ENCODE measurements at regions not wholly inside any gene's neighbourhood (a gene's known extent, or its start where the extent isn't known, plus 50 kb on each side); places are given as distances from the start of the nearest gene placed in this dataset.

- DNase-seq: no peak
Observed at GRCh38 chr11:101401245-101401644, 182.6 kb downstream of the TRPC6 start.

GRCh38 chr11:101397979-101398378 is 185.8 kb downstream of the TRPC6 start:
- no peak for DNase-seq

GRCh38 chr11:101390539-101390938 is 193.3 kb downstream of the TRPC6 start:
- no peak for DNase-seq

- no peak for DNase-seq
Observed at GRCh38 chr11:101369835-101370234, 214.0 kb downstream of the TRPC6 start.

- no peak for DNase-seq
Observed at GRCh38 chr11:101363706-101364275, 220.0 kb downstream of the TRPC6 start.

- DNase-seq: no peak
Observed at GRCh38 chr11:101362643-101363042, 221.2 kb downstream of the TRPC6 start.

GRCh38 chr11:101357771-101358170 is 226.0 kb downstream of the TRPC6 start:
- DNase-seq: no peak

GRCh38 chr11:101354801-101355200 is 225.2 kb upstream of the PGR start:
- DNase-seq: no peak

GRCh38 chr11:101348786-101349185 is 219.2 kb upstream of the PGR start:
- DNase-seq: no peak

GRCh38 chr11:101346591-101346990 is 217.0 kb upstream of the PGR start:
- DNase-seq: no peak

GRCh38 chr11:101345891-101346290 is 216.3 kb upstream of the PGR start:
- no peak for DNase-seq

GRCh38 chr11:101342307-101342706 is 212.7 kb upstream of the PGR start:
- DNase-seq: no peak

- peak; percentile 15 for DNase-seq
Observed at GRCh38 chr11:101341578-101341977, 212.0 kb upstream of the PGR start.

GRCh38 chr11:101336858-101337257 is 207.2 kb upstream of the PGR start:
- DNase-seq: no peak

- no peak for DNase-seq
Observed at GRCh38 chr11:101336155-101336554, 206.5 kb upstream of the PGR start.

GRCh38 chr11:101334581-101334980 is 205.0 kb upstream of the PGR start:
- DNase-seq: no peak

GRCh38 chr11:101331411-101331810 is 201.8 kb upstream of the PGR start:
- no peak for DNase-seq

GRCh38 chr11:101327908-101328307 is 198.3 kb upstream of the PGR start:
- DNase-seq: no peak

GRCh38 chr11:101326141-101326540 is 196.5 kb upstream of the PGR start:
- no peak for DNase-seq

GRCh38 chr11:101323997-101324396 is 194.4 kb upstream of the PGR start:
- DNase-seq: no peak

- no peak for DNase-seq
Observed at GRCh38 chr11:101321222-101321621, 191.6 kb upstream of the PGR start.

GRCh38 chr11:101306721-101307120 is 177.1 kb upstream of the PGR start:
- no peak for DNase-seq

- no peak for DNase-seq
Observed at GRCh38 chr11:101305496-101305895, 175.9 kb upstream of the PGR start.

- no peak for DNase-seq
Observed at GRCh38 chr11:101299210-101299609, 169.6 kb upstream of the PGR start.

GRCh38 chr11:101296896-101297295 is 167.3 kb upstream of the PGR start:
- DNase-seq: no peak

All from left kidney (tissue), 1 donor.